ENCODE measurements at regions not wholly inside any gene's neighbourhood (a gene's known extent, or its start where the extent isn't known, plus 50 kb on each side); places are given as distances from the start of the nearest gene placed in this dataset.
"Not testable (repeated sequence)": the region's sequence is repeated elsewhere in the genome, so short reads cannot be mapped to it uniquely, and the experiment has no call there.

DNA sequence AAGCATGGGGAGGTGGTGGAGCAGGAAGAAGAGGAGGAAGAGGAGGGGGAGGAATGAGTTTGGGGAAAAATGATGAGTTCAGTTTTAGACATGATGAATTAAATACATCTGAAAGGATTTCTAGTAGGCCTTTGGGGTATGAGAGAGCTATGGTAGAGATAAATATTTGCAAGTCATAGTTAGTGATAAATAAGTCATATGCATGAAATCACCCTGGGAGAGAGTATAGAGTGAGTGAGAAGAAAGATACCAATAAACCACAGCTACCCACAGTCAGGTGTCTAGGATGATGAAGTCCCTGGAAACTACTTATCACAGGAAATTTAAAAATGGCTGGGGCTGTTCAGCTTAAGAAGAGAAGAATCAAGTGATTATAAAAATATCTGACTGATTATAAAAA is 240.5 kb downstream of the RDH14 start:
- intact Hi-C loops (cut with micrococcal nuclease): no loop called here

DNA sequence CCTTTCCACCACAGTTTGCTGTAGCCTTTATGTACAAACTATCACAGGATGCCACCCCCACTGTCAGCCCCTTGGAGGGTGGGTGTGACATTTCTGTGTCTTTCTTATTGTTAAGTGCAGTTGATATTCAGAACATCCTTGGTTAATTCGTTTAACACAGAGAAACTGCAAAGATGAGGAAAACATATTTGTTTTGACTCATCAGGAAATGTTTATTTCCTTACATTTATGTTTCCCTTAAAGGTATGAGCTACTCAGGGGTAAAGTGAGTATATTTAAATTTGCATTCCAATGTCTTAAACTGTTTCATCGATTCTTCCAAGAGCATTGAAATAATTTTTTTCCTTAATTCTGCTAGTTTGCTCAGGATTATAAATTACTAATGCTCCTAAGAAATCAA is 243.4 kb downstream of the RDH14 start:
- intact Hi-C loops (cut with micrococcal nuclease): no loop called here

DNA sequence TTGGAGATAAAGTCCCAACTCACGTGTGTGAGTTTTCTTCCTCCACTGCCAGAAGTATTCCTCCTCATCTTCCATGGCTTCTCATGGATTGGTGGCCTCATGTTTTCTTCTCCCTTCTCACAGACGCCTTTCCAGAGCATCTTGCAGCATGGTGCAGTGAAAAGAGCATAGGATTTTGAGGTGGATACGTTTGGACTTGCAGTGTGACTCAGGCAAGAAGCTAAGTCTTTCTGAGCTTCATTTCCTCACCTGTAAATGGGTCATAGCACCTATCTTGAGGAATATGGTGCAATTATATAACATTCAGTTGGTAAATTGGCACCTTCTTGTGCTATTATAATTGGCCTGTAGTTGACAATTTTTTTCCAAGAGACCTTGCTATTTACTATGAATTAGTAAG is 247.6 kb downstream of the RDH14 start:
- intact Hi-C loops (cut with micrococcal nuclease): no loop called here

DNA sequence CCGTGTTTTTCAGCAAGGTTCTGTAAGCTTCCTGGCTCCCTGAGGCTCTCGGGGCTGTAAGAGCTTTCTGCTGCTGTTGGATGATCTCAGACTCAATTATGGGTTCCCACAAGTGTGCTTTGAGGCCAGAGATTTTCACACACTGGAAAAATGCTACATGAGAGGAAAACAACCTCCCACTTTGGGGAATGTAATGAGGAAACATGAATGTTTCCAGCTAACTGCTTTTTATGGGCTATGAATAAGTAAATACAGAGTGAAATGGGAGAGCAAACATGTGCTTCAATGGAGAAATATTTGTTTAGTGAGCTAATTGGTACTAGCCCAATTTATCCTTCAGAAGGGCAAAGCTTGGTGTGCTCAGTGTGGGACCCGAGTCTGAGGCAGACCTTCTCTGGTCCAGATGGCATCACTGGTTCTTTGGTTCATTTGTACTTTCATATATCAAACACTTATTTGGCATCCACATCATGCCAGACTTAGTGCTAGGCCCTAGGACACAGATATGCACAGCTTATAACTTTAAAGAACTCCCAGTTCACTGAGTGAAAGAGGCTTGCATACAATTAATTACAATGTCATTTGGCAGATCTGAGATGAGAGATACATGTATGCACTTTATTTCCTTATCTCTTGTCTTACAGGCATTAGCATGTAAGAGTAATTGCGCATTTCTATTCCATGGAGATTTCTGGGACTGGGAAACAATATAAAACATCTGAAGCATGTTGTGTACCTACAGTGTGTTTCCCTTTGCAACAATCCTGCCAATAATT is 248.8 kb downstream of the RDH14 start:
- intact Hi-C loops (cut with micrococcal nuclease): no loop called here

DNA sequence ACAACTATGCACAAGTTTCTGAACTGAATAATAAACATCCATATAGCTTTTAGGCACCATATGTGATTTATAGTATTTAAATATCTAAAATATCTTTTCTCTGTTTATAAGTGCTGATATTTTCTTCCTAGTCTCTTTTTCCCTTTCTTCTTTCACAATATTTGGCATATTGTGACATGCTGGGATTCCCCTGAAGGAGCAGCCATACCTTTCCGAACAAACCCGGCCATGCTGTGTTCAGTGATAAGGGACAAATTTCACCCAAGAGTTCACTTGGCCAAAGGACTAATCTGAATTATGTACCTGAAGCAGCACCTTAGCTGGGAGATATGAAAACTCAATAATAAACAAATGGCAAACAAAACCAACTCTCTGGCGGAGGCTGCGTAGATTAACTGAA is 250.8 kb downstream of the RDH14 start:
- intact Hi-C loops (cut with micrococcal nuclease): no loop called here

DNA sequence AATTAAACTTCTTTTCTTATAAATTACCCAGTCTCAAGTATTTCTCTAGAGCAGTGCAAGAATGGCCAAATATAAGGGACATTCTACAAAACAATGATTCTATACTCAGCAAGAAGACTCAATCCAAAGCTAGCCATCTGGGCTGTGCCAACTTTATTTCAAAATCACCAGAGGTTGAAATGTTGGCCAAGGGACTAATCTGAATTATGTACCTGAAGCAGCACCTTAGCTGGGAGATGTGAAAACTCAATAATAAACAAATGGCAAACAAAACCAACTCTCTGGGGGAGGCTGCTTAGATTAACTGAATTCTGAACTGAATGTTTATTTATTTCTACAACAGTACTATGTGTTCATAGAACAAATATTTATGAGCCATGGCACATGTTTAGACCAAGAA is 251.3 kb downstream of the RDH14 start:
- intact Hi-C loops (cut with micrococcal nuclease): no loop called here

DNA sequence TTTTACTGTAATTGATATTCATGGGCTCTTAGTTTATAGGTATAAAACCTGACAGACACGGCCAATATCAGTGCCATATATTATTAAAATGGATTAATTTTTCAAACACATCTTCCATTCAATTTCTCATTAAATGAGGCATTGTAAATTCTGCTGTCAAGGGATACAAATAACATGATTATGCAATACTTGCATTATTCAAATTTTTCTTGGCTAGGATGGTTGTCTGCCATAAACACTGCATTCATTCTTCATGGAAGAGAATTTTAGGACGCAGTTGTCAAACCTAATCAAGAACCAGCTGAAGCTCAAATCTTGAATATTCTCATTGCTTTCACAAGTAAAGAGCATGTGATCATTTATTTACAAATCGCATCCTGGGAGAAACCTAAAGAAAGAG is 255.6 kb downstream of the RDH14 start:
- intact Hi-C loops (cut with micrococcal nuclease): no loop called here

DNA sequence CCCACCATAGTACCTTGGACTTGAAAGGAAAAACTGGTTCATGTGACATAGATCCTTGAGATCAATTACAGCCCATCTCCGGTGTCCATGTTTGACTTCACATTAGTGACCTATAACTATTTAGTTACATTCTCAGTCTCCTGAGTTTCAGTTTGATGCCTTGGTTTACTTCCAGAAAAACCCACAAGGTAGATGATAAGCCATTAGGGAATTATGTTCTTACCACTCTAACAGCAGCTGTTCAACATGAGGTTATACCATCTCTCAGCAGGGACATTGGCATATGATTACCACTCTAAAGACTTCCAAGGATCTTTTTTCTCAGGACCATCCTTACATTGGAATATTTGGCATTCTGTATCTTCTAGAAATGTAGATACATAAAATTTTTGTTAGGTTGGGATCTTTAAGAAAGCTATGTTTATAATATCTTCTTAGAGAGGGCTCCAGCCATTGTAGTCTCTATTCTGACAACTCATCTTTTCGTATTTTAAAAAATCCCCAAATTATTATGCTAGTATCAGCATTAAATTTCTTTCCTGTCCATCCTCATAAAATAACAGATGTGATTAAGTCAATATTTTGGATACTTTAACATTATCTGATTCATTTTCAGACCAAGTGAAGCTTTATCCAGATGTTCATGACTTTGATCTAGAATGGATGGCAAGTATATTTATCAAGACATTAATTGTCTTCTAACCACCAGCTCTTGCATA is 258.9 kb downstream of the RDH14 start:
- intact Hi-C loops (cut with micrococcal nuclease): no loop called here

DNA sequence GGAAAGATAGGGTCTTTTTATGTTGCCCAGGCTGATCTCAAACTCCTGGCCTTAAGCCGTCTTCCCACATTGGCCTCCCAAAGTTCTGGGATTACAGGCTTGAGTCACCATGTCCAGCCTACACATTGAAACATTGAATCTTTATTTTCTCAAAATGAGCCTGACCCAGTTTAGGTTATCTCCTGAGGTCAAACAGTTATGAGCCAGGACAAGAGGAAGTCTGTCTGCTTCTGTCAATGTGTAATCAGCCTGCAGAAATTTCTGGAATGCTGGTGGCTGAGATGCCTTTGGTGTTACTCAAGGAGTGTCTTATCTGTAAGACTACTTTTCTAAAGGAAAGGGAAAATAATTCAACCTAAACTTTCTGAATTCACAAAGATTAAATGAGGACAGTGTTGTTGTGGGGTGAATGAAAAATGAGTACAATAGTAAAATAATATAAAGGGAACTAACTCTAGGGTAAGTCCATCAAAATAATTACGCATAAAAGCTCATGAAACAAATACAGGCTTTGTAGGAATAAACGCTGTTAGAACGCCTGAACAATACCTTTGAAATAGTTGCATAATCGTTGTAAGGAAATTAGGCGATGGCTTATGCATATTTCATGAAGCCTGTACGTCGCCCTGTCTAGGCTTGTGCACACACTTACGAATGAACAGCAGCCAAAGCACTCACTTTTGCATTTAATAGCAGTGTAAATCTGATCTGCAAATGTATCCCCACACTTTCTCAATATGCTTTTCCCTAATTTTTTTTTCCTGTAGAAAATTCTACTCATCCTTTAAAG is 260.8 kb downstream of the RDH14 start:
- intact Hi-C loops (cut with micrococcal nuclease): no loop called here

DNA sequence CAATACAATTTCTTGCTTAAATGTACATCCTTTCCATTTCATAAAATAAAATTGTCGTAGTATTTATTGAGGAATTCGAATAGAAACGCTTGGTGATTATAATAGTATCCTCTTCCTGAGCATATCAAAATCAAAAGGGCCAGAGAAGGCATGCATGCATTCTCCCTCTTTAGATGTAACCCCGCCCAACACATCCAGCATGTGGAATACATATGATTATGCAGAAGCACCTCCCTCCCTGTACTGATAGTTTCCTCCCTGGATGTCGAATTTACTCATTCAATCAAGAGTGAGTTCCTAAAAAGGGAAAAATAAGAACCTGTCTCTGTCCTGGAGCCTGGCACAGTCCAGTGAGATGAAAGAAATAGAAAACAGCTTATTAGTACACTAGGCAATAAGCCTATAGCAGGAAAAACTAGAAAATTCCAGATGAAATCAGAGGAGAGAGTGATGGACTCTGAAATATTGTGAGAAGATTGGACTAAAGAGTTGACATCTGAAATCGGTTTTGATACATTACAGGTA is 262.9 kb downstream of the RDH14 start:
- intact Hi-C loops (cut with micrococcal nuclease): no loop called here

DNA sequence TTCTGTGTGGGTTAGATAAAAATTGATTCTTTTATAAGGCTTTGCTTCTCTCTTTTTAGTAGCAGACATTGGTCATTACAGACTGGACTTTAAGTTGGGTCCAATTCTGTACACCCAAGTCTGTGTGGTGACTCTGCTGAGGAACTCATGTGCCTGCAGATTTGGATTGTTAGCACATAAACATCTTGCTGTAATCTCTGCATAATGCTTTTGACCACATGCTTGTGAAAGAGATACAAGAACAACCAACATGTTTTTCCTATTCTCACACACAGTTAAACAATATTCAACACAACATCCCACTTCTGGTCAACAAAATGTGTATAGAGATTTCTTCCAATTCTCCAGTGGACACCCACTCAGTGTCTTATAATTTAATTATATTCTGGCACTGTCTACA is 270.1 kb downstream of the RDH14 start:
- intact Hi-C loops (cut with micrococcal nuclease): no loop called here

DNA sequence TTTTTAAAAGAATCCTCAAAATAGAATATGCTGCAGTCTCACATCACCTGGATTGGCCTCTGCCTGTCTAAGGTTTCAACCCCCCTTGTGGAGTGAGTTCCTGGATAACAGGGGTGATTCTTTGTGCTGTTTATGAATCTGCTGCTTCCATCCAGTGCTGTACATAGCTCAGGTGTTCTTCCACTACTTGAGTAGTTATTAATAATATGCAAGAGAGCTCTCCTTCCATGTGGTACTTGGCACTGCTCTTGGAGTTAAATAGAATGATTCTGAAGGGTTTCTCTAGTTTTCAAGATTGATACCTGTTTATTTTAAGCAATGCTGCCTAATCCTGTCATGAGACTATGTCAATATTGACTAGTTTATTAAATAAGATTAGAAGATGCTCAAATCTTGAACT is 273.6 kb downstream of the RDH14 start:
- intact Hi-C loops (cut with micrococcal nuclease): no loop called here

DNA sequence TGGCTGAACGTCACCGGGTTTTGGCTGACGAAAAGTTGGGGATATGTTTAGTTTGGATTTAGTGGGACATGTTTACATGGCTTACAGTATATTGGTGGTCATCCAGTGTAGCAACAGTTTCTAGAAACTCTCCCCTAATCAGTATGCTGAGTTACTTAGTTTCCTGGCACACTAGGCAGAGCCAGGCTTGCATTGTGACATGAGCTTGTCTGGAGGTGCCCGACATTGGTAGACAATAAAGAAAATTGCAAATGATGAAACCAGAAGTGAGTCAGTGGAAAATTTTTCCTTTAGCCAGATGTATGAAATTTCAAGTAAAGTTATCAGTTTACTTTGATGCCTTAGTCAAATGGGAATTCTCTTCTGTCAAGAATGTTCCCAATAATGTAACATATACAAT is 276.1 kb downstream of the RDH14 start:
- intact Hi-C loops (cut with micrococcal nuclease): no loop called here

DNA sequence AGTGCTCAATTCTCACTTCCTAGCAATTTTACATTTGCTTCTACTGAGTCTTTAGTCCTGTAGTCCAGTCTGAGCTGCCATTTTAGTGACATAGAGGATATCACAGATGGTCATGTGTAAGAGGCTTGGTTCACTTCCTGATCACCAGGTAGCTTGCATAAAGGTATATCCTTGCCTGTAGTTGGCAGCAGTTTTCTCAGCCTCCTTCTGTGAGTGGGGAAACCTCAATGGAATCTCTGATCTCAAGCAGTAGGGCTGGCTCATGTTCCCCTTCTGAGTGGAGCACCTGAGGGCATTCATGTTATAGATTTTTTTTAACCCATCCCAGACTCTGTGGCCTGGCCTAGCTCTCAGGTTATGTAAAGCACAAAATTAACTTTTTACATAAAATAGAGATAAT is 278.4 kb downstream of the RDH14 start:
- intact Hi-C loops (cut with micrococcal nuclease): no loop called here

DNA sequence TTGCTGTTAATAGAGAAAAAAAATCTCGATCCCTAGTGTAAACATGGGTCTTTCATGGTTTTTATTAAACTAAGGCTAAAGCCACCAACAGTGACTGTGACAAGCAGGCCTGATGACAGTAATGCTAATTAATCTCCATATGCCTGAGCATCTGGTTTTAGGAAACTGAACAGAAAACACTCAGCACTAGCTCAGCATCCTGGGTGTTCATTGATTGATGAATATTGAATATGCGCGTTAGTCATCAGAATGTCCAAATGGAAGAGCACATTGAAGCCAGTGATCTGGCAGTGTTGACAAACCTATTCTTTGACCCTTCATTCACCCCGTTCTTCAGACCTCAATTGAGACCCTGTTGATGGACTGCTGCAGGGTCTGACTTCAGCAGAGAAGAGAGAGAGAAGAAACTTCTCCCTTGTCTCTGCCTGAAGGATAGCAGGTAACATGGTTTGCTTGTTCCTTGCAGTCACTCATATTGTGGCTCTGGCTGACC is 283.8 kb downstream of the RDH14 start:
- intact Hi-C loops (cut with micrococcal nuclease): no loop called here

DNA sequence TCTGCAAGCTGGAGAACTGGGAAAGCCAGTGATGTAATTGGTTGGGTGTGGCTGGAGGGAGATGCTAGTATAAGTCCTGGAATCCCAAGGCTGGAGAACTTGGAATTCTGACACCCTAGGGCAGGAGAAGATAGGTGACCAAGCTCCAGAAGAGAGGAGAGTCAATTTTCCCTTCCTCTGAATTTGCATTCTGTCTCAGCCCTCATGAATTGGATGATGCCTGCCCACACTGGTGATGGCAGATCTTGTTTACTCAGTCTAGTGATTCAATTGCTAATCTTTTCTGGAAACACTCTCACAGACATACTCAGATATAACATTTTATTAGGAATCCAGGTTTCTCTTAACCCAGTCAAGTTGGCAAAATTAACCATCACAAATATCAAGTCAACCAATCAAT is 287.2 kb downstream of the RDH14 start:
- intact Hi-C loops (cut with micrococcal nuclease): no loop called here

DNA sequence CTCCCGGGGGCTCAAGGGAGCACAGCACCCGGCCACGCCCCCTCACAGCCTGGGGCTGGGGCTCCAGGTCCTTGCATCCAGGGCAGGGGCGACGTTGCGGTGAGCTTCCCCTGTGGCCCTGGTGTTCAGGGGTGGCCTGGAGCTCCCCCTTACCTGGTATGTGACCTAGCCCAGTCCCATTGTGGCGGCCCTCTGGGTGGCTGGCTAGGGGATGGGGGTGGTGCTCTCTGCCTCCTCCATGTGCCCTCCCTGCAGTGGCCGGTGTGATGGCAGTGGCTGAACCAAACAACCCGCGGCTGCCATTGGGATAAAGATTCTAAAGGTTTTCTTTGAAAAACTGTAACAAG is 288.3 kb downstream of the RDH14 start:
- intact Hi-C loops (cut with micrococcal nuclease): no loop called here

DNA sequence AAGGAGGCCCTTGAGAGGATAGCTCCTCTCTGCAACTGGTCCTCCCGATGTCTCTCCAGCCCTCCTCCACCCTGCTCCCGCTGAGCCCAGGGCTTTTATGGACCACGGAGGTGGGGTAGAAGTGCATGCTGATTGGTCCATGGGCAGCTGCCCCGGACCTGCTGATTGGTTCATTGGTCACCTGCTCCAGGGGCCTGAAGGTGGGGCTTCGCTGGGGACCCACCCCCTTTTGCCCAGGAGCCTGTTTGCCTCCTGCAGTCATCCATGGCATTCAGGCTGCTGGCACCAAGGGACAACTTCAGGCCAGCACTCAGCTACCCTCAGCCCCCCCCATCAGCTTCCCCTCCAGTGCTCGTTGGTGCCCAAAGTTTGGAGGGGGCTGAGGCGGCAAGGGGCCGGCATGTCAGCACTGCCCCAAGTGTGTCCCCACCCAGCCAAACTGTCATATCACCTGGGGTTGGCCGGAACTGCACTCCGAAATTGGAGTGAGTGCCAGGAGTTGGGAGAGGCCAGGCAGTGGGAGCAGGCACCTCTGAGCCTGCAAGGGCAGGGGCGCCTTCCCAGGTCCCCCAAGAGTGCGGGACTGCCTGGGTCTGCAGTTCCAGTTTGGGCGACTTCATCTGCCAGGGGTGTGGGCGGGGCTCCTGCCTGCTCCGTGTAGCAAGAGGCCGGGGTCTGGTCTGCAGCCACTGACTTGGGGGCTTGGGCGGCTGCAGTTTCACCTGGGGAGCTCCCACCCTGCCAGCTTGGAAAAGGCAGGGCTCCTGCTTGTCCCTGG is 288.9 kb downstream of the RDH14 start:
- intact Hi-C loops (cut with micrococcal nuclease): no loop called here

DNA sequence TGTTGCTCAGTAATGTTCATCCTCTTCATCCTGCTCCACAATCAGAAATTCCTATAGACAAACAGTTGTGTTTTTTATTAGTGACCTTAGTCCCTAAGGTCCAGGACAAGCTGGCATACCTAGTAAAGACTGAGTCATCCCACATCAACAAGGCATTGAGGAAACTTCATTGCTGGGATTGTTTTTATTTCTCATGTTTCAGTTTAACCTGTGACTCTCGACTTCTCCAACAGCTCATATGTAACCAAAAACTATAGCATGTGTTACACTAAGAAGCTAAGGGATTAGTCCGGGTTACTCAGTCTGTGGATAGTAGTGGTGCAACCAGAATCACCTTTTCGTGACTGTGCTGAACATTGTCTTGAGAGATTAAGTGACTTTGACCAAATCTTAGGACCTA is 292.1 kb downstream of the RDH14 start:
- intact Hi-C loops (cut with micrococcal nuclease): no loop called here

DNA sequence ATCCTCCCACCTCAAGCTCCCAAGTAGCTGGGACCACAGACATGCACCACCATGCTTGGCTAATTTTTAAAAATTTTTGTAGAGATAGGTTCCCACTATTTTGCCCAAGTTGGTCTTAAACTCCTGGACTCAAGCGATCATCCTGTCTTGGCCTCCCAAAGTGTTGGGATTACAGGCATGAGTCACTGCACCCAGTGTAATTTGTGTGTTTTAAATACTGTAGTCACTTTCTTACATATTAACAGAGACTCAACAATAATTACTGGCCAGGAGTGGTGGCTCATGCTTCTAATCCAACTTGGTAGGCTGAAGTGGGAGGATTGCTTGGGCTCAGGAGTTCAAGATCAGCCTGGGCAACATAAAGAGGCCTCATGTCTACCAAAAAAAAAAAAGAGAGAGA is 293.0 kb downstream of the RDH14 start:
- intact Hi-C loops (cut with micrococcal nuclease): no loop called here

DNA sequence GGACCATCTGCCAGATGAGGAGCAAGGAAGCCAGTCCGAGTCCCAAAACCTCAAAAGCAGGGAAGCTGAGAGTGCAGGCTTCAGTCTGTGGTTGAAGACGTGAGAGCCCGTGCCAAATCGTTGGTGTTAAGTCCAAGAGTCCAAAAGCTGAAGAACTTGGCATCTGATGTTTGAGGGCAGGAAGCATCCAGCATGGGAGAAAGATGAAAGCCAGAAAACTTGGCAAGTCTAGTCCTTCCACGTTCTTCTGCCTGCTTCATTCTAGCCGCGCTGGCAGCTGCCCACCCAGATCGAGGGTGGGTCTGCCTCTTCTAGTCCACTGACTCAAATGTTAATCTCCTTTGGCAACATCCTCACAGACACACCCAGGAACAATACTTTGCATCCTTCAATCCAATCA is 293.8 kb downstream of the RDH14 start:
- intact Hi-C loops (cut with micrococcal nuclease): not testable (repeated sequence)

Data from T-helper 1 cell treated with Interleukin-12 subunit alpha and Interleukin-12 subunit beta and Interleukin-4 antibody, amounts not matched to agents 30 ng/mL and 1 ng/mL, for 36 hours (primary cell).